OCI-LY7 (cell line): ENCODE measurements at regions not wholly inside any gene's neighbourhood (a gene's known extent, or its start where the extent isn't known, plus 50 kb on each side); places are given as distances from the start of the nearest gene placed in this dataset.
"Not testable (repeated sequence)": the region's sequence is repeated elsewhere in the genome, so short reads cannot be mapped to it uniquely, and the experiment has no call there.

ENCODE experiments used
- BruUV-seq: library from RNA; stranded (reverse); fragments of 400-500 nt; replicated peaks from 2 replicates; lab custom pipeline; 2021; lab: Mats Ljungman, UMichigan
- CTCF ChIA-PET: fragments of 300-600 bp; sonication (Branson Sonifier 250); formaldehyde crosslinking; loops from one replicate; lab custom pipeline; 2022; ENCODE audit warnings: antibody characterized with exemption; ENCODE audit not compliant: unreplicated experiment; lab: Charles Lee
- POLR2A ChIA-PET: fragments of 300-600 bp; sonication (Branson Sonifier 250); formaldehyde crosslinking; loops from one replicate; lab custom pipeline; 2022; ENCODE audit warnings: antibody characterized with exemption; lab: Charles Lee
- DNase-seq: peaks from one replicate; pipeline ENCODE4 v3.0.0-alpha.2; 2015; ENCODE audit warnings: low spot score
- H2AFZ ChIP-seq: fragments of 200-600 bp; sonication (generic), shearing (Covaris generic); 2 replicates; pipeline ENCODE4 v1.6.1; 2014; ENCODE audit warnings: mild to moderate bottlenecking, antibody characterized with exemption, low read length, moderate library complexity
- H3K27ac ChIP-seq: fragments of 200-600 bp; sonication (generic); 2 replicates; pipeline ENCODE4 v1.5.1; 2014; ENCODE audit warnings: mixed run types, low read depth, mild to moderate bottlenecking, moderate library complexity, low read length, inconsistent platforms; ENCODE audit not compliant: poor library complexity, severe bottlenecking
- H3K36me3 ChIP-seq: fragments of 200-600 bp; sonication (generic); 2 replicates; pipeline ENCODE4 v1.6.1; 2014; ENCODE audit warnings: mild to moderate bottlenecking, antibody characterized with exemption, low read length, moderate library complexity, mixed read lengths; ENCODE audit not compliant: insufficient read depth
- H3K4me1 ChIP-seq: fragments of 200-600 bp; sonication (generic); 2 replicates; pipeline ENCODE4 v1.5.1; 2014; ENCODE audit warnings: mild to moderate bottlenecking, low read length; ENCODE audit not compliant: insufficient read depth, poor library complexity, severe bottlenecking
- H3K4me2 ChIP-seq: fragments of 200-600 bp; sonication (generic); 2 replicates; pipeline ENCODE4 v1.6.1; 2014; ENCODE audit warnings: mild to moderate bottlenecking, low read length
- H3K4me3 ChIP-seq: fragments of 200-600 bp; sonication (generic); 2 replicates; pipeline ENCODE4 v1.5.1; 2014; ENCODE audit warnings: mild to moderate bottlenecking, low read depth, low read length; ENCODE audit not compliant: poor library complexity, severe bottlenecking
- H3K79me2 ChIP-seq: fragments of 200-600 bp; sonication (generic); 2 replicates; pipeline ENCODE4 v1.6.1; 2016; ENCODE audit warnings: low read depth, mild to moderate bottlenecking, low read length, moderate library complexity, mixed read lengths; ENCODE audit not compliant: insufficient read depth
- H3K9me2 ChIP-seq: fragments of 200-600 bp; sonication (generic); 2 replicates; pipeline ENCODE4 v1.6.1; 2016; ENCODE audit warnings: mild to moderate bottlenecking, low read length, mixed read lengths; ENCODE audit not compliant: insufficient read depth
- H3K9me3 ChIP-seq: fragments of 200-600 bp; sonication (generic); 2 replicates; pipeline ENCODE4 v1.6.1; 2014; ENCODE audit warnings: mild to moderate bottlenecking, mixed run types, low read length, mixed read lengths
- H4K20me1 ChIP-seq: fragments of 200-600 bp; sonication (generic); 2 replicates; pipeline ENCODE4 v1.6.1; 2014; ENCODE audit warnings: mild to moderate bottlenecking, antibody characterized with exemption, low read length, moderate library complexity, mixed read lengths; ENCODE audit not compliant: insufficient read depth
- CTCF ChIP-seq: fragments of 200-600 bp; sonication (generic); conservative IDR thresholded peaks from 2 replicates; pipeline ENCODE4 v1.5.1; 2014; ENCODE audit warnings: mild to moderate bottlenecking, antibody characterized with exemption, low read length, moderate library complexity, mixed read lengths
- EZH2phosphoT487 ChIP-seq: fragments of 200-600 bp; sonication (generic); IDR thresholded peaks from 2 replicates; pipeline ENCODE4 v1.6.1; 2018; ENCODE audit warnings: low read depth, borderline replicate concordance, mild to moderate bottlenecking, mixed run types, antibody characterized with exemption, low read length, moderate library complexity, mixed read lengths
- intact Hi-C: fragments of 100-400 bp; cut with micrococcal nuclease; formaldehyde crosslinking; loops from one replicate; pipeline ENCODE4 v1.10.0; 2022; ENCODE audit not compliant: unreplicated experiment

DNA sequence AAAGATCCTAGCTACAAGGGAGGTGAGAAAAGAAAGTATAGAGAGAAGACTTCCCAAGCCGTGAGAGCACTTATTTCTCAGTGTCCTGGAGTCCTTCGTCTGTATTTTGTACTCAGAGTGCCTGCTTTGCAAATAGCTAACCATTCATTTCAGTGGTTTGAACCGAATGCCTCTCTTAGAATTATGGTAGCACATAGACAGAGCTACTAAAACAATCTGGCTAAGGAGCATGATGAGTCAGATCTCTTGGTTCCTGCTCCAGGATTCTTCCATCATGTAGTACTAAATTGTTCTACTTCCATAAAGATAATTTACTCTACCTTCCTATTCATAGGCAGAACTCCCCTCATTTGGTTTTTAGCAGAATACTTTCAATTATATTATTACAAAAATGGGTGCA is 946.6 kb downstream of the STIM2 start:
- H3K9me2 ChIP-seq = no peaks in the 10 kb centered on the region
- no peaks in the 10 kb centered on the region for H3K79me2 ChIP-seq

GRCh38 chr4:27811948-27812347 is 951.3 kb downstream of the STIM2 start:
- Histone ChIP-seq H3K4me1 (no peaks in the 10 kb centered on the region), H3K4me3 (no peak overlapping the region), H3K9me2 (no peaks in the 10 kb centered on the region), H3K27ac (no peak overlapping the region), H3K79me2 (no peaks in the 10 kb centered on the region), H2AFZ (no peak overlapping the region), H4K20me1 (no peaks in the 10 kb centered on the region), H3K36me3 (no peaks in the 10 kb centered on the region), H3K9me3 (no peaks in the 10 kb centered on the region), H3K4me2 (no peak overlapping the region)
- no TSS peak for BruUV-seq
- intact Hi-C loops = no loop called here
- DNase-seq = no peak
- ChIA-PET POLR2A (no interaction called here), CTCF (interaction anchor here (1.5 kb wide), 1 partner anchor 13 kb away, joined by 3 read pairs; no protein-coding TSS in a partner anchor)
- TF ChIP-seq EZH2phosphoT487 (no peak), CTCF (no peak)

More for the DNA sequence above, 946.6 kb downstream of the STIM2 start:
- no peaks in the 10 kb centered on the region for H3K4me1 ChIP-seq
- TF ChIP-seq CTCF = no peak
- TF ChIP-seq EZH2phosphoT487 = no peak
- CTCF ChIA-PET = no interaction called here
- no peaks in the 10 kb centered on the region for H3K9me3 ChIP-seq
- no peaks in the 10 kb centered on the region for H4K20me1 ChIP-seq
- no peak overlapping the region for H3K27ac ChIP-seq
- no peaks in the 10 kb centered on the region for H3K36me3 ChIP-seq
- DNase-seq = no peak
- POLR2A ChIA-PET = interaction anchor here (0.9 to 1.1 kb wide), 3 partner anchors 11 to 35 kb away, joined by 3 to 4 read pairs (median 3); no protein-coding TSS in a partner anchor
- no peak overlapping the region for H2AFZ ChIP-seq
- H3K4me2 ChIP-seq = no peak overlapping the region
- H3K4me3 ChIP-seq = no peak overlapping the region
- BruUV-seq = no TSS peak
- intact Hi-C loops = no loop called here

GRCh38 chr4:27813226-27813625 is 952.6 kb downstream of the STIM2 start:
- H3K9me2 ChIP-seq, H3K4me1 ChIP-seq, H3K79me2 ChIP-seq, BruUV-seq, H3K4me2 ChIP-seq, intact Hi-C loops, H3K9me3 ChIP-seq, H2AFZ ChIP-seq, H3K36me3 ChIP-seq, POLR2A ChIA-PET, H3K4me3 ChIP-seq, H4K20me1 ChIP-seq, DNase-seq, H3K27ac ChIP-seq: not testable (repeated sequence)
- CTCF ChIA-PET = interaction anchor here (1.5 kb wide), 1 partner anchor 11 kb away, joined by 3 read pairs; no protein-coding TSS in a partner anchor

DNA sequence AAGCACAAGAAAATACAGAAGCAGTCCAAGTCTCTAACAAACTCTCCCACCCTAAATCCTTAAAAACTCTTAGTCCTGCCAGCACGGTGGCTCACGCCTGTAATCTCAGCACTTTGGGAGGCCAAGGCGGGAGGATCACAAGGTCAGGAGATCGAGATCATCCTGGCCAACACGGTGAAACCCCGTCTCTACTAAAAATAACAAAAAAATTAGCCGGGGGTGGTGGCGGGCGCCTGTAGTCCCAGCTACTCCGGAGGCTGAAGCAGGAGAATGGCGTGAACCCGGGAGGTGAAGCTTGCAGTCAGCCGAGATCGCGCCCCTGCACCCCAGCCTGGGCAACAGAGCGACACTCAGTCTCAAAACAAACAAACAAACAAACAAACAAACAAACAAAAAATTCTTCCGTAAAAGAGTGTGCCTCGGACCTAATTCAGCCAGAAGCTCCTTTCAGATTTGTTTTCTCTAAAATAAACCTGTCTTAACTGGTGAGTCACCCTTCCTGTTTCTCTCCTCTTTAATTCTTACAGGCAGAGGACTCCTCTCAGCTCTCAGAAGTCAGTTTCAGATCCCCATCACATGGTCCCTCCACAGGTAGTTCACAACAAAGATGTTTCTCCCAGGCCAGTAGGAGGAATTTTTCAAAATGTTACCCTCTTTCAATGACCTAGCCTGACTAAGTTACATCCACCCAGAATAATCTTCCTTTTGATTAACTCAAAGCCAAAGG is 953.2 kb downstream of the STIM2 start:
- H3K9me3 ChIP-seq, intact Hi-C loops, H3K9me2 ChIP-seq, POLR2A ChIA-PET, H2AFZ ChIP-seq, H3K4me2 ChIP-seq, H3K27ac ChIP-seq, H4K20me1 ChIP-seq, DNase-seq, BruUV-seq, H3K79me2 ChIP-seq, H3K4me1 ChIP-seq, H3K4me3 ChIP-seq, H3K36me3 ChIP-seq, CTCF ChIA-PET: not testable (repeated sequence)
